Spleen (tissue), 7 donors: ENCODE measurements at regions not wholly inside any gene's neighbourhood (a gene's known extent, or its start where the extent isn't known, plus 50 kb on each side); places are given as distances from the start of the nearest gene placed in this dataset.

ENCODE experiments used
- CTCF ChIP-seq, 11 experiments: fragments of 200-600 bp in 7 of 11; fragments of 450-650 bp in 4 of 11; sonication (generic) in 4 of 11; IDR thresholded peaks in 8 of 11; conservative IDR thresholded peaks in 3 of 11; 1 replicate in 7 of 11; 2 replicates in 4 of 11; pipeline versions ENCODE4 v1.4.0 to v1.8.0; 2016 to 2021; ENCODE audit warnings: antibody characterized with exemption in 11 of 11, inconsistent platforms in 4 of 11, mild to moderate bottlenecking in 1 of 11
- POLR2AphosphoS5 ChIP-seq, 3 donors: sonication (generic); formaldehyde crosslinking; IDR thresholded peaks; one replicate each; pipeline ENCODE4 v1.5.1; 2017; ENCODE audit warnings: antibody characterized with exemption in 3 of 3
- donor health status: DM: no; HTN: no; CAD: no; lungs with moderate emphysema.
- donor health status: DM: no; HTN: no; CAD: no.
- donor health status: DM: no; HTN: no; CAD: no.

GRCh38 chr5:87195616-87196015 lies 72.1 kb upstream of the RASA1 start:
- TF ChIP-seq CTCF (IDR thresholded peaks at IDR 0.05 in 8 of 11, conservative IDR thresholded peaks at IDR 0.05 in 3 of 11) (no peak), POLR2AphosphoS5 (IDR thresholded peaks at IDR 0.05) (no peak)
